Panc1 (cell line): ENCODE measurements at regions not wholly inside any gene's neighbourhood (a gene's known extent, or its start where the extent isn't known, plus 50 kb on each side); places are given as distances from the start of the nearest gene placed in this dataset.

Experiments used
- ATAC-seq: fragments of 200-7000 bp; cut with Tn5 transposase; 2 replicates; pipeline ENCODE4 v1.9.1; 2020; ENCODE audit warnings: mild to moderate bottlenecking, moderate library complexity
- BruUV-seq: library from RNA; stranded (reverse); fragments of 400-500 nt; replicated peaks from 2 replicates; lab custom pipeline; 2021; lab: Mats Ljungman, UMichigan
- CTCF ChIA-PET: fragments of 300-600 bp; sonication (Branson Sonifier 250); formaldehyde crosslinking; loops from one replicate; lab custom pipeline; 2022; ENCODE audit warnings: antibody characterized with exemption; lab: Charles Lee
- POLR2A ChIA-PET: fragments of 300-600 bp; sonication (Branson Sonifier 250); formaldehyde crosslinking; loops from one replicate; lab custom pipeline; 2022; ENCODE audit warnings: antibody characterized with exemption; lab: Charles Lee
- DNase-seq: peaks from one replicate; pipeline ENCODE4 v3.0.0-alpha.2; 2010; ENCODE audit warnings: low read depth, low spot score
- H3K27ac ChIP-seq: 2 replicates; pipeline ENCODE4 v1.5.1; 2011; ENCODE audit warnings: mild to moderate bottlenecking, low read length, inconsistent platforms
- H3K27me3 ChIP-seq: fragments of 200-500 bp; sonication (Bioruptor generic); 2 replicates; pipeline ENCODE4 v1.6.0; 2014; ENCODE audit warnings: low read length, inconsistent platforms; ENCODE audit not compliant: control insufficient read depth, insufficient read depth
- H3K36me3 ChIP-seq: fragments of 200-500 bp; sonication (Bioruptor generic); 2 replicates; pipeline ENCODE4 v1.5.1; 2014; ENCODE audit warnings: inconsistent platforms, mild to moderate bottlenecking, low read length, moderate library complexity; ENCODE audit not compliant: control insufficient read depth, insufficient read depth
- H3K4me1 ChIP-seq: 2 replicates; pipeline ENCODE4 v1.5.1; 2011; ENCODE audit warnings: inconsistent platforms, mild to moderate bottlenecking, low read length, moderate library complexity; ENCODE audit not compliant: control insufficient read depth, insufficient read depth
- H3K4me3 ChIP-seq, 2 experiments: 2 replicates each; pipeline ENCODE4 v1.5.1; 2011 to 2012; ENCODE audit warnings: low read depth in 2 of 2, low read length in 2 of 2, mild to moderate bottlenecking in 2 of 2, inconsistent platforms in 1 of 2, moderate library complexity in 1 of 2
- H3K9me3 ChIP-seq: fragments of 200-500 bp; sonication (Bioruptor generic); 2 replicates; pipeline ENCODE4 v1.5.1; 2014; ENCODE audit warnings: low read depth, mild to moderate bottlenecking, inconsistent platforms, low read length, moderate library complexity; ENCODE audit not compliant: control insufficient read depth, insufficient read depth
- POLR2AphosphoS5 ChIP-seq: IDR thresholded peaks from 2 replicates; pipeline ENCODE4 v1.6.1; 2012; ENCODE audit warnings: mild to moderate bottlenecking, low read depth, low read length, moderate library complexity
- SIN3A ChIP-seq: IDR thresholded peaks from 2 replicates; pipeline ENCODE4 v1.6.1; 2012; ENCODE audit warnings: low read depth, mild to moderate bottlenecking, low read length, moderate library complexity, borderline replicate concordance; ENCODE audit not compliant: insufficient read depth
- TCF7L2 ChIP-seq: IDR thresholded peaks from 2 replicates; pipeline ENCODE4 v1.6.1; 2011; ENCODE audit warnings: mild to moderate bottlenecking, low read depth, low read length, inconsistent platforms
- in situ Hi-C: cut with HindIII; loops from 2 replicates; pipeline ENCODE4 v1.10.0; 2016; ENCODE audit warnings: low sequenced_read_pairs, low pct_unique_long_range_greater_than_20kb
- intact Hi-C: fragments of 100-400 bp; cut with micrococcal nuclease; formaldehyde crosslinking; loops from one replicate; pipeline ENCODE4 v1.10.0; 2022; ENCODE audit not compliant: unreplicated experiment
- TF ChIP-seq, protein P1 (sequence below): fragments of 450-650 bp; IDR thresholded peaks from 2 replicates; pipeline ENCODE4 v1.5.1; 2017; ENCODE audit warnings: mild to moderate bottlenecking
- TF ChIP-seq, protein P2 (sequence below), 2 experiments: IDR thresholded peaks; 2 replicates each; pipeline ENCODE4 v1.6.1; 2011 to 2012; ENCODE audit warnings: low read depth in 2 of 2, control low read depth in 1 of 2, low read length in 1 of 2, mild to moderate bottlenecking in 1 of 2, moderate library complexity in 1 of 2; ENCODE audit not compliant: insufficient read depth in 1 of 2

DNA sequence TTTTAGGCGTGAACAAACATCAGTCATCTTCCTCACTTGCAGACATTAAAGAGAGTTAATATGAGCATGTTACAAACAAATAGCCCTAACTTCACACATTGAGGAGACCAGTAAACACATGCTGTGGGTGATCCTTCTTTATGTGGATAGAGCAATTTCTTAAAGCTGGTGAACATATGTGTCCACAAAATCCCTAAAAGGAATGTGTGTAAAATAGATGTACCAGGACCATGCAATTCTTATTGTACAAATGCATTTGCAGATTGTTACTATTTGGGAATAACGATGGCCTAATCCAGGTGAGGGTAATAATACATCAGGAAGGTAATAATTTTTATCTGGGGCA lies 228.9 kb downstream of the ALDH8A1 start:
- Histone ChIP-seq H3K4me1 (no peaks in the 10 kb centered on the region), H3K27me3 (no peaks in the 10 kb centered on the region), H3K27ac (no peak overlapping the region), H3K4me3 (no peak overlapping the region), H3K9me3 (no peaks in the 10 kb centered on the region), H3K36me3 (no peaks in the 10 kb centered on the region)
- POLR2A ChIA-PET = no interaction called here
- BruUV-seq = no TSS peak
- ATAC-seq (no peak), DNase-seq (no peak)
- in situ Hi-C loops (no loop called here), intact Hi-C loops (no loop called here)
- TF ChIP-seq POLR2AphosphoS5 = no peak
- TF ChIP-seq, protein P1, sequence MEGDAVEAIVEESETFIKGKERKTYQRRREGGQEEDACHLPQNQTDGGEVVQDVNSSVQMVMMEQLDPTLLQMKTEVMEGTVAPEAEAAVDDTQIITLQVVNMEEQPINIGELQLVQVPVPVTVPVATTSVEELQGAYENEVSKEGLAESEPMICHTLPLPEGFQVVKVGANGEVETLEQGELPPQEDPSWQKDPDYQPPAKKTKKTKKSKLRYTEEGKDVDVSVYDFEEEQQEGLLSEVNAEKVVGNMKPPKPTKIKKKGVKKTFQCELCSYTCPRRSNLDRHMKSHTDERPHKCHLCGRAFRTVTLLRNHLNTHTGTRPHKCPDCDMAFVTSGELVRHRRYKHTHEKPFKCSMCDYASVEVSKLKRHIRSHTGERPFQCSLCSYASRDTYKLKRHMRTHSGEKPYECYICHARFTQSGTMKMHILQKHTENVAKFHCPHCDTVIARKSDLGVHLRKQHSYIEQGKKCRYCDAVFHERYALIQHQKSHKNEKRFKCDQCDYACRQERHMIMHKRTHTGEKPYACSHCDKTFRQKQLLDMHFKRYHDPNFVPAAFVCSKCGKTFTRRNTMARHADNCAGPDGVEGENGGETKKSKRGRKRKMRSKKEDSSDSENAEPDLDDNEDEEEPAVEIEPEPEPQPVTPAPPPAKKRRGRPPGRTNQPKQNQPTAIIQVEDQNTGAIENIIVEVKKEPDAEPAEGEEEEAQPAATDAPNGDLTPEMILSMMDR = no peak
- TF ChIP-seq SIN3A = no peak
- TF ChIP-seq TCF7L2 = no peak
- TF ChIP-seq, protein P2, sequence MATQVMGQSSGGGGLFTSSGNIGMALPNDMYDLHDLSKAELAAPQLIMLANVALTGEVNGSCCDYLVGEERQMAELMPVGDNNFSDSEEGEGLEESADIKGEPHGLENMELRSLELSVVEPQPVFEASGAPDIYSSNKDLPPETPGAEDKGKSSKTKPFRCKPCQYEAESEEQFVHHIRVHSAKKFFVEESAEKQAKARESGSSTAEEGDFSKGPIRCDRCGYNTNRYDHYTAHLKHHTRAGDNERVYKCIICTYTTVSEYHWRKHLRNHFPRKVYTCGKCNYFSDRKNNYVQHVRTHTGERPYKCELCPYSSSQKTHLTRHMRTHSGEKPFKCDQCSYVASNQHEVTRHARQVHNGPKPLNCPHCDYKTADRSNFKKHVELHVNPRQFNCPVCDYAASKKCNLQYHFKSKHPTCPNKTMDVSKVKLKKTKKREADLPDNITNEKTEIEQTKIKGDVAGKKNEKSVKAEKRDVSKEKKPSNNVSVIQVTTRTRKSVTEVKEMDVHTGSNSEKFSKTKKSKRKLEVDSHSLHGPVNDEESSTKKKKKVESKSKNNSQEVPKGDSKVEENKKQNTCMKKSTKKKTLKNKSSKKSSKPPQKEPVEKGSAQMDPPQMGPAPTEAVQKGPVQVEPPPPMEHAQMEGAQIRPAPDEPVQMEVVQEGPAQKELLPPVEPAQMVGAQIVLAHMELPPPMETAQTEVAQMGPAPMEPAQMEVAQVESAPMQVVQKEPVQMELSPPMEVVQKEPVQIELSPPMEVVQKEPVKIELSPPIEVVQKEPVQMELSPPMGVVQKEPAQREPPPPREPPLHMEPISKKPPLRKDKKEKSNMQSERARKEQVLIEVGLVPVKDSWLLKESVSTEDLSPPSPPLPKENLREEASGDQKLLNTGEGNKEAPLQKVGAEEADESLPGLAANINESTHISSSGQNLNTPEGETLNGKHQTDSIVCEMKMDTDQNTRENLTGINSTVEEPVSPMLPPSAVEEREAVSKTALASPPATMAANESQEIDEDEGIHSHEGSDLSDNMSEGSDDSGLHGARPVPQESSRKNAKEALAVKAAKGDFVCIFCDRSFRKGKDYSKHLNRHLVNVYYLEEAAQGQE (IDR thresholded peaks at IDR 0.05; ENCODE audit: insufficient read depth in 1 of 2, low read depth in 2 of 2, low read length in 1 of 2) = no peak
- CTCF ChIA-PET = no interaction called here

DNA sequence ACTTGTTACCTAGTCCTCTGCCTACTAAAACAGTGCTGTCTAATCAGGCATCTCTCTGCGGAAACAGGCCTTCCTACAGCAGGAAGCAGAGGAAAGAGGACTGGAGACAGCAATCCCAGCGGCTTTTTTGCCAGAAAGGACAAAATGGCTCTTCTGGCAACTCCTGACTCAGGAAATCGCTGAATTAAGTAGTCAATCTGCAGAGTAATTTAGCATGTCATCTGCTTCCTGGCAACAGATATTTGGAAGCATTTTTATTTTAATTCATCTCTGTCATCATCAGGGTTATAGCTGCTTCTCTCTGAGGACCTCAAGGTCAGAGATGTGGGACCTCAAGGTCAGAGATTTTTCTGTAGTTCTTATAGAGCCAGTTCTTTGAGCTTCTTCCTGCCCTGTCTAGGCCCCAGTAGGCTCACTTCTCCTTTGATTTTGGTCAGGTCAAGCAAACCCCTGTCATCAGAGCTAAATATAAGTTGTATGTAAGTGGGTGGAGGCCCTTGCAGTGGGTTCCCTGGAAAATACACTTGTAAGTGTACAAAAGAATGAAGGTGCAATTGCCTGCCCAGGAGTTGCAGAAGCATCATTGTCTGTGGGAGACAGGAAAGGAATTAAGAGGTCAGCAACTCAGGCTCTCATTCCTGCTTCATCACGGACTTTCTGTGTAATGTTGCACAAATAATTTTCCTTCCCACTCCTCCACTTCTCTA lies 229.4 kb downstream of the ALDH8A1 start:
- TF ChIP-seq TCF7L2 (no peak), SIN3A (no peak), POLR2AphosphoS5 (no peak)
- TF ChIP-seq, protein P2 (IDR thresholded peaks at IDR 0.05; ENCODE audit: insufficient read depth in 1 of 2, low read depth in 2 of 2, low read length in 1 of 2) = no peak
- TF ChIP-seq, protein P1 = no peak
- BruUV-seq = no TSS peak
- in situ Hi-C loops = no loop called here

More for the DNA sequence above, 229.4 kb downstream of the ALDH8A1 start:
- Histone ChIP-seq H3K4me3 (no peak overlapping the region), H3K4me1 (no peaks in the 10 kb centered on the region), H3K27ac (no peak overlapping the region), H3K27me3 (no peaks in the 10 kb centered on the region), H3K36me3 (no peaks in the 10 kb centered on the region), H3K9me3 (no peaks in the 10 kb centered on the region)
- CTCF ChIA-PET = no interaction called here
- DNase-seq = no peak
- no peak for ATAC-seq
- intact Hi-C loops = no loop called here
- POLR2A ChIA-PET = no interaction called here
